Prostate gland (tissue), 2 donors: ENCODE measurements at regions not wholly inside any gene's neighbourhood (a gene's known extent, or its start where the extent isn't known, plus 50 kb on each side); places are given as distances from the start of the nearest gene placed in this dataset.

Source experiments
- CTCF ChIP-seq, 4 experiments: fragments of 200-600 bp in 2 of 4; fragments of 450-650 bp in 2 of 4; sonication (generic) in 2 of 4; IDR thresholded peaks; 1 replicate in 3 of 4; 2 replicates in 1 of 4; pipeline ENCODE4 v1.5.1; 2016 to 2019; ENCODE audit warnings: antibody characterized with exemption in 4 of 4, mild to moderate bottlenecking in 2 of 4, moderate library complexity in 2 of 4
- POLR2A ChIP-seq: fragments of 450-650 bp; IDR thresholded peaks from one replicate; pipeline ENCODE4 v1.6.1; 2016; ENCODE audit warnings: antibody characterized with exemption, mild to moderate bottlenecking

- no peak for TF ChIP-seq CTCF (IDR thresholded peaks at IDR 0.05)
- no peak for TF ChIP-seq POLR2A
These were observed 296.4 kb downstream of the MAP2K6 start for GRCh38 chr17:69710926-69711325.
